ENCODE measurements at regions not wholly inside any gene's neighbourhood (a gene's known extent, or its start where the extent isn't known, plus 50 kb on each side); places are given as distances from the start of the nearest gene placed in this dataset.

DNA sequence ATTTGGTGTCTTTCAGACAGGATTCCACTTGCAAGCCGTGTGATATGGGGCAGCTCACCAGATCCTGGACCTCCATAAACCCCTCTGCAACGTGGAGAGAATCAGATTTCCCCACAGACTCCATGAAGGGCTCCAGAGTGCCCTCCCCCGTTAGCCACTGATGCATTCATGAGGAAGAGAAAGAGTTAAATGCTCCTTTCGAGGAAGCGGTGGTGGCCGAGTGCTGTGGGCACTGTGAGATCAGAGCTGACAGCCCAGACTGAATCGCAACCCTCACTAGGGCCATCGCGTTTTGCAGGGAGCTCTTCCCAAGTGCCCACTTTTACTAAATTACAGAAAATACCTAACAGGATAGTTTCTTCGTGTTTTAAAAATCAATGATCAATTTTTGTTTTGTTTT lies 226.3 kb upstream of the ZNF32 start:
- DNase-seq (ENCODE audit: low read depth, low spot score), result no peak

DNA sequence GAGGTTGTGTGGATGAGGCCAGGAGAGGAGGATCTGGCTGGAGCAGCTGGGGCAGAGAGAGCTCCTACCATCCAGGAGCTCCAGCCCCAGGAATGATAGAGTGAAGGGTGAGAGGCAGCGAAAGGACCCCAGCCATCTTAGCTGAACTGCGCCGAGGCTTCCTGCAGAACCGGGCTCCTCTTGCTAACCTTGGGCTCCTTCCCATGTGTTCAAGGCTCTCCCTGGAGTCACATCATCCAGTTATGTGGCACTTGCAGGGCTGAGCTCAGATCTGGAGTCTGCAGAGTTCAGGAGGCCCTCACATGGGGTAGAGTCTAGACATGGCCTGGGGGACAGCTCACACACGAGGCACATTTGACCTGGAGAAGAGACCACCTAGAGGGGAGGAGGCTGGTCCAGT lies 225.0 kb upstream of the ZNF32 start:
- DNase-seq (ENCODE audit: low read depth, low spot score), result no peak

DNA sequence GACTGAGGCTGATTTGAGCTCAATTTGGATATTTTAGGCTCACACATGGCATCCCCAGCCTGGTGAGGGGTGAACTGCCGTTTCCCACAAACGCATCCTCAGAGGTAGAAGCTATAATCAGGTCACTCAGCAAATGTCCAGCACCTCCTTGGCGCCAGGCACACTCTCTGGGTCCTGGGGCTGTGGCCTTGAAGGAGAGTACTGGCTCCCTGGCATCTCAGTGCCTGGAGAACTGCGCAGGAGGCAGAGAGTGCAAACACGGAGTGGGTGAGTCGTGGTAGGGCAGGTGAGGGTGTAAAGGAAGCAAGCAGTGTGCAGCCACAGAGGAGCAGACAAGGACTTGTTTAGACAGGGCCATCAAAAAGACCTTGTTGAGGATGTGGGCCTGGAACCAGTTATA lies 224.0 kb upstream of the ZNF32 start:
- DNase-seq (ENCODE audit: low read depth, low spot score), result no peak

DNA sequence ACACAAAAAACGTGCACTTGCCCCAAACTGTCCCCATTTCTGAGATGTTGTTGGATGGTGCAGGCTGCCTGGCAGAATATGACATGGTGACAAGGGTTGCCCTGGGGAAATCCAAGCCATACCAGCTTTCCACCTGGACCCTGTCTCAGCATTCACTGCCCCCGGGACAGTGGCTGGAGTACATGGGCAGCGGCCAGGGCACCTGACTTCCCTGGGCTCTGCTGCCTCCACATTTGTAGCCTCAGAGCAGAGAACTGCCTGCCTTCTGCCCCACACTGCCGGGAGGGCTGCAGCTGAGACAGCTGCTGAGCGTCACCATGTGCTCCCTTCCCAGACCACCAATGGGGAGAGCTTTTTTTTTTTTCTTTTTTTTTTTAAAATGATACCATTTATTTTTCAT lies 222.9 kb upstream of the ZNF32 start:
- no peak for DNase-seq (ENCODE audit: low read depth, low spot score)

DNA sequence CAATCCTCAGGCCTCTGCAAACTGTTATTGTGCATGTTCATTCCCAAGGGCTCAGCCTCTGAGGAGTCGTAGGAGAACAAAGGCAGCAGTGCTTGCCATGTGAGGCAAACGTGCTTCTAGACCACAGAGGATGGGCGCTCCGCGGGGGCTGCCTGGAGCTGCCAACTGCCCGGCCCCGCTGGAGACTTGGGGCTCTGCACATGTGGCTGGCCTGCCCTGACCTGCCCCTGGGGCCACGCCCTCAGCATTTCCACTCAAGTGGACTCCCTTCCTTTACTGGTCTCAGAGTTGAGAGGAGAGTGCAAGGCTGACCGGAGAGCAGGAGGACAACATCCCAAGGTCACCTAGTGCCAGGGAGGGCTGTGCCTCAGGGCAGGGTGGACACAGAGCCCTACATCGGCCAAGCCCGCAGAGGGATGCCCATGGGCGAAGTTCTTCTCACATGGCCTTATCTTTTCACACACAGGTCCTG lies 222.3 kb upstream of the ZNF32 start:
- DNase-seq (ENCODE audit: low read depth, low spot score), result no peak

DNA sequence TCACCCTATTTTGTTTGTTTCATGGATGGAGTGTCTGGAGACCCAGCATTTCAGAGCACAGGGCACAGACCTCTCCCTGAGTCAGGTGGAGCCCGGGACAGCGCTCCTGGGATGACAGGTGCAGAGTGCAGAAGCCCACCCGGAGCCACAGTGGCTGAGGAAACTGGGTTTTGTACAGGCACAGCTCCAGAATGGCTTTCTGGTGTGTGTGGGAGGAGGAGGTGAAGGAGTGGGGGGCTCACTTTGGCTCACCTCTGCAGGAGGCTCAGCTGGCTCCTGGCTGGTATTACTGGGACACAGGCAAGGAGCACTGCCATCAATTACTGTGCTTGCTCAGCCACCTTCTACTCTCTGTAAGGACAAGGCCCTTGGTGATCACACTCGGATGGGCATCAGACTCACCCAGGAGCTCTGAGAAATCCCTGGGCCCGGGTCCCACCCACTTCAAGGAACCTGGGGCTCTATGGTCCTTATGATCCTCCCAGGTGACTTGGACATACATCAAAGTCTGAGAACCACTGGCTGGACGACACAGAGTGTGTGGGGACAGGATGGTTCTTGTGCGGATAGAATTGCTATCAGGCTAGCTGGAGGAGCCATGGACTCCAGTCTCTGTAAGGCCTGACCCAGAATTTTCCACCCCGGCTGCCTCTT lies 221.1 kb upstream of the ZNF32 start:
- no peak for DNase-seq (ENCODE audit: low read depth, low spot score)

DNA sequence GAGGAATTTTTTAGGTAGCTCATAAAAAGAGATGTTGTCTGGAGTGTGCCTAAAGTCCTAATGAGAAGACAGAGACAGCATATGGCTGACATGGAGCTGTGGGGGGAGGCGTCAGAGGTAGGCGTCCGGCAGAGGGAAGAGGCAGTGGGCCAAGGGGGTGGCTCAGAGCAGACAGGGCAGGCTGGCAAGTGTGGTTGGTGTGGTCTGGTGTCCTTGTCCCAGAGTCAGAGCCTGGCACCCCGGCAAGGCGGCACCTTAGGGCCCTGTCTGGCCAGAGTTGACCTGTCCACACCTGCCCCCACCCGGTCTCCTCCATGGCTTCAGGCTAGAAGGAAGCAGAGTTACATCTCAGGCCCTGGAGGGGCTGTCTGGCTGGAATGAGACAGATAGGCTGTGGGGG lies 220.3 kb upstream of the ZNF32 start:
- DNase-seq (ENCODE audit: low read depth, low spot score), result no peak

DNA sequence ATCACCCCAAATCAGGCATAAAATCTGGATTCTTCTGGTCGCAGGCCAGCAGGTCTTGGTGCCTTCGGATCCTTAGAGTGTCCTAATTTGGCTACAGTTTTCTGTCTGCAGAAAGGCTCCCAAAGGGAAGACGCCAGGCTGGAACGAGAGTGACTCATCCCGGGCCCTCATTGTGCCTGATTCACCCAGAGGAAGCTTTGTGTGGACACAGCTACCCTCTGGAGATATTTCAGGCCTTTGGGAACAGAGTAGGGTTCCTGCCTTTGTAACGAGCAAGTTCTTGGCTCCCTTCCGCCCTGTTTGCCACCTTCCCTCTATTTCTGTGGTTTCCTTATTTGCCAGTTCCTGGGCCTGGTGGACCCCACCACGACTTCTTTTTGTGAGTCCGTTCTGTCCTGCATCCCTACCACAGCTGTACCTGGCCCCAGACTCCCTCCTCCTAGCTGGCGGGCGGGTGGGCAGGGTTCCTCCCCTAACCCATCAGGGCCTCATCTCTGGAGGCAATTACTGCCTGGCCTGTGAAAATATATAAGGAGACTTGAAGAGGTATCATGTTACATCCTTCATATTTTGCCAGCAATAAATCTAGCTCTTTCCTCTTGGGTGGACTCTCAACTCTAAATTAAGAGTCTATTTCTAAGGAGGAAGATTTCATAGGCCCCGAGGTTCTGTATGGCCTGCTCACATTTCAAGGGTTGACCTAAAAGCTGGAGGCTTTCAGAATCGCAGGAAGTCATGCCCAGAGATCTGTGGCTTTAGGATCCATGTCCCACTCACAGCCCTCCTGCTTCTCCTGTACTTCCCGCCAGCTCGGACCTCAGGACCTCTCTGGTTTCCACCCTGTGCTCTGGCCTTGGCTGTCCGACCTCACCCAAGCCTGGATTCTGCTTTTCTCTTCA lies 219.2 kb upstream of the ZNF32 start:
- DNase-seq (ENCODE audit: low read depth, low spot score), result no peak

DNA sequence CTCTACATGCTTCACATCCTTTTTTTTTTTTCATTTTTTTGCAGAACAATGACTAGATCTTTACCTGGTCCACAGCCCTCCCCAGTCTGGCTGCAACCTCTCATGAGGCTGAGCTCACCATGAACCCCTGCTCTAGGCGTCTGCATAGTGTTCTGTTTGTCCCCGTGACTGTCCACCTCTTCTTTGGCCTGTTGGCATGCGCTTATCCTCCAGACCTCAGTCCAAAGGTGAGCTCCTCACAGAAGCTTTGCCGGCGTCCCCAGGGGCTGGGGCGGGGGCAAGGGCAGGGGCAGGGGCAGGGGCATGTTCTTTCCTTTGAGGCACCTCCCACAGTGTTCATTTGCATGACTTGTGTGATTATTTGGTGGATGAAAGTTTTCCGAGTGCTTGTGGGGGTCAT lies 218.4 kb upstream of the ZNF32 start:
- no peak for DNase-seq (ENCODE audit: low read depth, low spot score)

DNA sequence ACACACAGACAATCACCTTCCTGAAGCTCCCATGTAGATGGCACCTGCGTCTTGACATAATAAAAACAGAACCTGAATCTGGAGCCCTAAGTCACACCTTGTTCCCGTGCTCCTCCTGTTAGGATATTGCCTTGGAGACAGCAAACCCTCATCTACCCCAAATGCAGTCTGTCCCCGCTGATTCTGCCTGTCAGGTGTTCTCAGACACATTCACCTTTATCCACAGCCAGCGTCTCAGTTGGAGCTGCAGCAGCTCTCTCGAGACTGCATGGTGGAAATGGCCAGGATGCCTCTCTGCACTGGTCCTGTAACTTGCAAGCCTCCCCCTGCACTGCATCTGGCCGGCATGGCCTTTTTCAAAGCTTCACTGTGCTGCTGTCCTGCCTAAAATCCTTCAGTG lies 218.0 kb upstream of the ZNF32 start:
- no peak for DNase-seq (ENCODE audit: low read depth, low spot score)

DNA sequence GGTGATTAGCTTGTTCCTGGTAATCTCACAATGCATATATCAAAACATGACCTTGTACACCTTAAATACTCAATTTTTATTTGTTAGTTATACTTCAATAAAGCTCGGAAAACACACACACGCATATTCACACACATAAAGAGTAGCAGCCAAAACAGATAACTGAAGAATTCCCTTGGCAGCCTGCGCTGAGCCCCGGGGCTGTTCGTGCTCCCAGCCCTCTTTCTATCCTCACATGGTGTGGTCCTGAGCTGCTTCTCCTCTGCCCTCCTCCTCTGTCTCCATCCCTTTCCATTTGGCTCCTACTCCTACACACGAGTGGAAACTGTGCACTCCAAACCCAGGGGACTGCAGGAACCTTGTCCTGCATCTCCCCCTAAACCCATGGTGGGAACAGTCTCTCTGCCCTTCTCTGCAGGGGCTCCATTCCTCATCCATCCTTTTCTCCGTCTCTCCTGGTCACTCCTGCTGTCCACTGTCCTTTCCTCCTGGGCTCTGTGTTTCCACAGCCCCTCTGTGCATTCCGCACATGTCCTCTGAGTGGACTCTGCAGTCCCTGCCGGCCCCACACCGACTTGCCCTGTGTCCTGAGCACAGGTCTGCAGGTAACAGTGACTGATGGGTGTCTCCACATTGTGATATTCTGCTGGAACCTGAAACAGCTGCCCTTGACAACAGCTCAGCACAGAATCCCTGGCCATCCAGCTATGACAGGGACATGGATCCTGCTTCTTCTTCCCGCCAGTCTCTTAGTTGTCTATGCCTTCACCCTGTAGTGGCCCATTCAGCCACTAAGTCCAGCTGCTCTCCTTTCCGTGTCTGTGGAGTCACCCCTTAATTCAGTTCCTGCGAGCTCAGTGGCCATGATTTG lies 216.8 kb upstream of the ZNF32 start:
- no peak for DNase-seq (ENCODE audit: low read depth, low spot score)

DNA sequence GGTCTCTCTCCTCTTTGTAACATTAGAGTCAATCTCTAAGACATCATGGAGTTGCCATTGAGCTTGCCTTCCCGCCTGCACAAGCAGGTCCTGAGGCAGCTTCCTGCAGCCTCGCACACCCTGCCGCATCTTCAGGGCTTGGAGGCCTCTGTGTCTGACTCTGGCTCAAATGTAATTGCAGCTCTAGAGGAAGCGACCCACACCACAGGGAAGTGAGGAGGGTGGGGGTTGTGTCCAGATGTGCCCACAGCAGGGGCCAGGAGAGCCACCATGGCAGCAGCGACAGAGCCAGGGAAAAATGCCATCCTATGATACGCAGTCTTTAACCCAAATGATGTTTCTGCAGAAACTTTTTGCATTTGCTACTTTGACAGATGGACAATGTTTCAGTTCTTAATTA lies 216.0 kb upstream of the ZNF32 start:
- no peak for DNase-seq (ENCODE audit: low read depth, low spot score)

DNA sequence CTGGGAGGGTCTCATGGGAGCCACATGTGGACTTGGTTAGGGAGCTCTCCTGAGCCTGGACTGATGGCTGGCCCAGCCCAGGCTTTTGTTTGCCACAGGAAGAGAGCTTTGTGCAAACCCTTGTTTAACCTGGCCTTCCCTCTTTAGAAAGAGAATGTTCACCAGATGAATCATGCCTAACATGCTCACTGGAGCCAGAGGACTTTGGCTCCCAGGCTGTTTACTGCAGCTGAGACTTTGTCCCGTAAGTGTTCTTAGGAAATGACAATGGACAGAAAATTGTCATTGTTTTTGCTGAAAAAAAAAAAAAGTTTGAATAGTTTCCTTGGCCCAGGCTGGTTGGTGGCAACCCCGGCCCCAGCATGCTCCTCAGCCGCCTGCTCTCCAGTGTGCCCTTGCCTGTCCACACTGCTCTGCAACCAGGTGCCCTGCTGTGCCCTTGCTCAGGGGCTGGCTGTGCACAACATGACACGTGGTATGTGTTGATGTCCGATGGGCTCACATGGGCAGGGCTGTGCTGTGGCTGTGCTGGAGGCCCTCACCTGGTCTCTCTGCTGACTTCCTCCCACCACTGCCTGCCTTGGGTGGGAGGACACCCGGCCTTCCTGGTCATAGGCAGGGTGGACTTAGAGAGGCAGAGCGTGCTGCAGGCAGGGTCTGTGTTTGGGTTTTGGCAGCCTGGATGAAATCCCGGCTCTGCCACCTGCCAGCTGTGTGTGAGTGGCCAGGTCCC lies 215.3 kb upstream of the ZNF32 start:
- DNase-seq (ENCODE audit: low read depth, low spot score), result no peak

DNA sequence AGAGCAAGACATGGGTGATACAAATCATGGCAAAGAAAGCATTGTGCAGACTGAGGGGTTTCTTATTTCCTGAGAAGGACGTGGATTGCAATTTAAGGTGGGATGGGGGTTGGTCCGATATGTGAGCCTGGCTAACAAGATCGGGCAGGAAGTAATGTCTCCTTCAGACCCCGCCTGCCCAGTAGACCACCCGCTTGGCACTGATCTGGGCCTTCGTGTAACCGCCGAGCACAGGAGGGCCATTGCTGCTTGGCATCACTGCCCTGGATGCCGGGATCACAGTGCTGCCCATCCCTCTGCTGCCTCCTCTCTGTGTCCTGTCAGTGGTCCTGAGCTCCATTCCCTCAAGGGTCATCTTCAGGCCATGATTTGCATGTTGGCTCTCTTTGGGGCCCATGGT lies 214.6 kb upstream of the ZNF32 start:
- DNase-seq (ENCODE audit: low read depth, low spot score), result no peak

DNA sequence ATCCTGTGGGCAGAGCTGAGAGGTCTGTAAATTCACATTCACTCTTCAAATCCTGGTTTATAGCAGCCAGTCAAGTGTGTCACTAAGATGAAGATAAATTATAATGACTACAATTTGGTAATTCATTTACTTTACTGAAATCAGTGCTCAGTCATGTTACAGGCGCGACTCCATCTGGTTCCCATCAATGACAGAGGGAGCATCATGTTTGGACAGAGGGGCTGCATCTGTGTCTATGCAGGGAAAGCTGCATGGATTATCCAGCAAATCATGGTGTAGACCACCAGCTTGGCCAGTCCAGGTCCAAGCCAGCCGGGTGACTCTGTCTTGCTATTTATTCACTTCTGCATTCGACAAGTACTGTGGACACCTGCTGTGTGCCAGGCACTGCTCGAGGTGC lies 214.1 kb upstream of the ZNF32 start:
- DNase-seq (ENCODE audit: low read depth, low spot score), result no peak

DNA sequence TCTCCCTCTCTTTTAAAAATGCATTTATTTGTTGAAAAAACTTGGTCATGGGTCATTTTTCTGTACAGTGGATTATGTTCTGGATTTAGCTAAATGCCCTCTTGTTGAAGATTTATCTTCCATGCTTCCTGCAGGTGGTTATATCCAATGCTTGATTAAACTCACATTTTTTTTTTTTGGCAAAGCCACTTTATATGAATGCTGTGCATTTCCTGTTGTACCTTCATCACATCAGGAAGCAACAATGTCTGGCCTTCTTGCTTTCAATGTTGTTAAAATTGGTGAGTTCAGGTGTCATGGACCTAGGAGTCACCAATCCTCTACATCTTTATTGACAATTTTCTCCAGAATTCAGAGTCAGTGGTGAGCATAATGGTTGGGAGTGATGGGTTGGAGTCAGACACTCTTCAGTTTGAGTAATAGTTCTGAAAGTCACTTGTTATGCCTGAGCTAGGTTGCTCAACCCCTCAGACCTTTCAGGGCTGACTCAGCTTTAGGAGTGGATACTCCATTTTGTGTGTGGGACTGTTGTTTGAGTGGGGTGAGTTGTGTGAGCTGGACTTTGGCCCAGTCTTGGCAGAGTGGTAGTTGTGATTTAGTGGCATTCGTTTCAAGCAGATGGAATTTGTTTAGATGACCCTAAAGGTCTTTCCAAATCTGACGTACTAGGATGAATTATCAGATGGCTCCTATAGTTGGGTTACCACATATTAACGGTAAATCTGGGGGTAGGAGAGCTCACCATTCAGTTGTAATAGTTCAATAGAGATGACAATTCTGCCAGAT lies 213.5 kb upstream of the ZNF32 start:
- DNase-seq (ENCODE audit: low read depth, low spot score), result no peak

DNA sequence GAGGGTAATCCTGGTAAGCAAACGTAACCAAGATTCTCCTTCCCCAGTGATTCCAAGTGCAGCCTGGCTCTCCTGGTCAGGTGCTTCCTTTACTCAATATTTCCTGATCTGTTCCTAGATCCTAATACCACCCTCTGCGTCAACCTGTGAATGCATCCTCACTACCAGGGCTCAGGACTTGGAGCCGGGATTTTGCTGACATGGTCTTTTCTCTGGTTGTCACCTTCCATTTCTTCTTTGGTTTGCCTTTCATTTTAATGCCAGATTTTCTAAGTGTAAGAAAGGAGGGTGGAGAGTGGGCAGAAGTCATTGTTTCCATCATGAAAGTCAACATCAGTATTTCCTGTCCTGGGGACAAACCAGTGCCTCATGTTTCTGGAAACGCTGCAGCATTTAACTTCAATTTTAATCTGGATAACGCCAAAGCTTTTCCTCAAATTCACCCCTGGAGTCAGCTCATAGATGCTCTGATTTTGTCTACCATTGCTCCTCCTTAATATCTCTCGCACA lies 210.4 kb upstream of the ZNF32 start:
- no peak for DNase-seq (ENCODE audit: low read depth, low spot score)

DNA sequence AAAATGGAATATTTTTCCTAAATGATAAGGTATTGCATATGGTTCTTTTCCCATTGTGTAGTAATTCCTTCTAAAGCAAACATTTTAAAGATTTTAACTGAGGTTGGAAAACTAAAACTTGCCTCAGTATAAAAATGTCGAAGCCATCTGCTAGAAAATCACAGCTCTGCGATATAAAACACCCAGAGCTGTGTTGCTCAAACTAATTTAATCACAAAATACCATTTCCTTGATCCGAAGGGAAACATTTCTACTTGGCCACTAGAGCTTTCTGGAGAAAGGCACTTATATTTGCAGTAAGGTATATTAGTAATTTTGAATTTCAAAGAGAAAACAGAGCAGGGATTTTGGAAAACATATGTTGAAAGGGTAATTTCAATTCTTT lies 209.2 kb upstream of the ZNF32 start:
- no peak for DNase-seq (ENCODE audit: low read depth, low spot score)

DNA sequence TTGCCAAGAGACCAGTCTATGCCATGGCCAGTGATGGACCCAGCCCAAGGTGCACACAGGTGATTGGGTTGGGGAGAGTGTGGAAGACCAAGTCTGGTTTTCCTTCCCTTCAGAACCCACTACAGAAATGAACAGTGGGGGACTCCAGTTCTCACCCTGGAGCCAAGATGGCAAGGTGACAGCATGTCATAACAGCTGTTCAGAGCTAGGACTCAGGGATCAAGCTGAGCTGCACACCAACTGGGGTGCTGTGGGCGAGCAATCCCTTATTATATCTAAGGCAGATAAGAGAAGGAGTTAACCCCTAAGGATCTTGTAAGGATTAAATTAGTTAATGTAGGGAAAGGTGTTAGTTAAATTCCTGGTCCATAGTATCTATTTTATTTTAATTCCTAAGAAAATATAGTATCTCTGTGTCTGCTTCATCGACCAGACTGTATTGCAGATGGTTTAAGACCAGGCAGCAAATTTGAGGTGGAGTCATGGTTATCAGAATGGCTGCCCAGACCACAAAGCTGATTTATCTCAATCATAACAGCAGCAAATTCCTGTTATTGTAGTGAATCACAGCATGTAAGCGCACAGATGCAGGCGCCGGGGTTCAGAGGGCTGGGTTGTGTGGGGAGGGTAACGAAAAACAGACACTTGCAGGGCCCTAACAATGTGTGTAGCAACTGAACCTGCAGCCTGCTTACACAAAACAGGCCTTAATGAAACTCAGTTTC lies 208.7 kb upstream of the ZNF32 start:
- DNase-seq (ENCODE audit: low read depth, low spot score), result peak; percentile 68

DNA sequence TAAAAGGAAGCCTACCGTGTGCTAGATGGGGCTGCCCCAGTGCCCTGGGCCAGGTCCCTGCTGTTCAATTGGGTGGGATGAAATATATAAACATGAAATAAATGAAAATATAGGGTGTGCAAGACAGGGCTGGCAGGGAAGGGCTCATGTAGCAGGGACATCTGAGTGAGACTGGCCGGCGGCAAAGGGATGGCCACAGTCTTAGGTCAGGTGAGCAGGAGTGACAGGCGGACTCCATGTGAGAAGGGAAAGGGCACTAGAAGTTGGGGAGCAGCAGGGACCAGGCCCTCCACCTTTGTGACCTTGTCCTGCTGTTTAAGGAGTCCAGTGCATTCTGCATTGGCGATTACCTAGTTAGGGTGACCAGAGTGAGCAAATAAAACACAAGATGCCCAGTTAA lies 207.6 kb upstream of the ZNF32 start:
- DNase-seq (ENCODE audit: low read depth, low spot score), result no peak
